HTR-8/SVneo (cell line): ENCODE measurements at regions not wholly inside any gene's neighbourhood (a gene's known extent, or its start where the extent isn't known, plus 50 kb on each side); places are given as distances from the start of the nearest gene placed in this dataset.
"Not testable (repeated sequence)": the region's sequence is repeated elsewhere in the genome, so short reads cannot be mapped to it uniquely, and the experiment has no call there.

Experiments
- DNase-seq: peaks from one replicate; pipeline ENCODE4 v3.0.0; 2011; ENCODE audit warnings: low spot score, mixed read lengths; ENCODE audit not compliant: insufficient read length
- FAIRE-seq: peaks from 2 replicates; lab custom pipeline; 2011; peaks lifted over from hg19 to GRCh38; lab: Jason Lieb, UNC

DNA sequence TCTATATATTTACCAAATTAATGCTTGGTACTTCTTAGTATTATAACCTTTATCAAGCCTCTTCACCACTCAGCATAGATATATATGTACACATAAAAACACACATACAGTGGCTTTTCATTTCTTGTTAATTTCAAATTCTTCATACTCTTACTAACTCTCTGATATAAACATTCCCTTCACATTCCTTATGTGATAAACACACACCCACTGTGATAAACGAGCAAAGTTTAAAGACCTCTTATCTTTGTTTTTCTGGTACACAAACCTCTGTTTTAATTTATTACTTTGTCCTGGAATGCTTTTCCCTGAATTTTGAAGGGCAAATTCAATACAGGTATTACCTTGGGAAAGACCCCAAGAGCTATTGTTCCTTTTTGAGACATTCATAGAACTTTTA is 379.1 kb upstream of the TMPRSS15 start:
- FAIRE-seq = no peak
- no peak for DNase-seq

DNA sequence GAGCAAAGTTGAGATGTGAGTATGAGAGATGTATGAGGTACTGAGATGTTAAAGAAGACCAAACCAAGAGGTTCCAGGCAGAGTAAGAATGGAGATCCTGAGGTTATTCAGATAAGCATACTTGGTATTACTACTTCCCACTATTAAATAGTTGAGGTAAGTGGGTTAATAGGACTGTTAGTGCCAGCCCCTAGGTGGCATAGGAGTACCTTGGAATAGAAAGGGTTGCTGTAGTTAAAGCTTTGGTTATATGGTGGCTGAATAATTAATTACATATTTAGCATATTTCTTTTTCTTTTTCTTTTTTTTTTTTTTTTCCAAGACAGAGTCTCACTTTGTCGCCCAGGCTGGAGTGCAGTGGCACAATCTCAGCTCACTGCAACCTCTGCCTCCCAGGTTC is 397.9 kb upstream of the TMPRSS15 start:
- DNase-seq (peak; percentile 18), FAIRE-seq (no peak)

DNA sequence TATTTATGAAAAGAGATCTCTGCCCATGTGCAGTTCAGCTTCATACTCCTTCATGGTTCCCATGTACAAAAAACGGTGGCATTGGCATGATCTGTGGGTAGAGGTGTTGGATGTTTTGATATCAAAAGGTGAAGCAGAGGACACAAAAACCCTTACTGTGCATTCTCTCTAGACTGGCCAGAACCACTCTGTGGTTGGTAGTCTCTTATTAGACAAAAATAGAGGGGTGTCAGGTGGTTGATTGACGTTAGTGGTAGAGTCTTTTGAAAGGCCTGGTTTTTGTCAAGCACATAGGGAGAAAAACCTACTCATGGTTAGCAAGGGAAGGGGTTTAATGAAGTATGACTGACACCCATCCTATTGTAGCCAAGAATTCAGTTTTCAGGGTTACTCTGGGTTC is 400.0 kb upstream of the TMPRSS15 start:
- FAIRE-seq (no peak), DNase-seq (no peak)

DNA sequence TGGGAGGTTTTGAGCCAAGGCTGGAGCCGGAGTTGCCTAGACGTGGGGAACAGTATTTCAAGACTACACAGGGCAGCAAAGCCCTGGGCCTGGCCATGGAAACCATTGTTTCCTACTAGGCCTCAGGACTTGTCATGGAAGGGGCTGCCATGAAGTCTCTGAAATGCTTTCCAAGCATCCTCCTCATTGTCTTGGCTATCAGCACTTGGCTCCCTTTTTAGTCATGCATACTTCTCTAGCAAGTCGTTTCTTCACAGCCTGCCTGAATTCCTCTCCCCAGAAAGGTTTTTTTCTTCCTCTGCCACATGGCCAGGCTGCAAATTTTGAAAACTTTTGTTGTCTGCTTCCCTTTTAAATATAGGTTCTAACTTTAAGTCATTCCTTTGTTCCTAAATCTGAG is 406.6 kb upstream of the TMPRSS15 start:
- DNase-seq (no peak), FAIRE-seq (no peak)

GRCh38 chr21:18812308-18812707 is 408.7 kb upstream of the TMPRSS15 start:
- FAIRE-seq (no peak), DNase-seq (no peak)

DNA sequence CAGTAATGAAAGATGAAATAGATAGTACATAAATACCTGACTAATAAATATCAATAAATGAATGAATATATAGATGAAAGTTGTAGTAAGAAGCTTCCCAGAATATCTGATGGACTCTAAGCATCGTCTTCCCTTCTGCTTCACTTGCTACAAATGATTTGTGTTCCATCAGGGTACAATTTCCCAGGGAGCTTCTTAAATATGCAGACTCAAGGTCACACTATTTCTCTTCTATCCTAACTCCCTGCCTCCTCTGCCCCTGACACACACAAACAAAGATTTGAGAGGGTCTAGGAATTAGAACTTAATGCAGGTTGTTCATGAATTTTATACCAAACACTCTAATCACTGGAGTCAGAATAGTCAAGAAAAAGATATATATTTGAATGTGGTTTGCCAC is 415.9 kb upstream of the TMPRSS15 start:
- DNase-seq (no peak), FAIRE-seq (no peak)

GRCh38 chr21:18826562-18826961 is 423.0 kb upstream of the TMPRSS15 start:
- no peak for FAIRE-seq
- no peak for DNase-seq

DNA sequence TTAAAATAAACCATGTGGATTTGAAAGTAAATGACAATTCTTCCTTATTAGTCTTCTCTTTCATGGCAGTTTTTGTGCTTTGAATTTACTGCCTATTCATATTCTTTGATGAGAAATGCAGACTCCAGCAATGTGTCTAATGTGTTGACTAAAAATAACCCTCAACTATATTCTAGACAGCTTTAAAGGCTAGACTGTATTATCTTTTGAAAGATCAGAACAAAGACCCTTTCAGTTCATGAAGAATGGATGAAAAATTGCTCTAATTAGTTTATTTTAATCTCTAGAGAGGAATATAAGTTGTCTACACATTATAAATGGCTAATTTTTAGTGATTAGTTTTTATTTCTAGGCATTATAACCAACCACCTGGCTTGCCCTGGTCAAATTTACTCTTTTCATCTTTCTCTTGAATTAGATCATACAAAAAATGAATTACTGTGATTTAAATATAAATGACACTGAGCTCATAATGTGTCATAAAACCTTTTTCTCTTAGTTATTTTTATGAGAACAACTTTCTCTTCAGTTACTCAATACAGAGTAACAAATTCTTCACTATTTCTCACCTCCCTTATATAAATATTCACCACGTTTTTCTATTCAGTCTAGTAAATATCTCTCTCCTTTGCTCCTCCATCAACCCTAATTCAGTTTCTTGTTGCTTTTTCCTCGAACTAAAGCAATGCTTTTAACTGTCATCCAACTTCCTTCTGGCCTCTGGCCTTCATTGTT is 428.5 kb upstream of the TMPRSS15 start:
- DNase-seq (no peak), FAIRE-seq (no peak)

DNA sequence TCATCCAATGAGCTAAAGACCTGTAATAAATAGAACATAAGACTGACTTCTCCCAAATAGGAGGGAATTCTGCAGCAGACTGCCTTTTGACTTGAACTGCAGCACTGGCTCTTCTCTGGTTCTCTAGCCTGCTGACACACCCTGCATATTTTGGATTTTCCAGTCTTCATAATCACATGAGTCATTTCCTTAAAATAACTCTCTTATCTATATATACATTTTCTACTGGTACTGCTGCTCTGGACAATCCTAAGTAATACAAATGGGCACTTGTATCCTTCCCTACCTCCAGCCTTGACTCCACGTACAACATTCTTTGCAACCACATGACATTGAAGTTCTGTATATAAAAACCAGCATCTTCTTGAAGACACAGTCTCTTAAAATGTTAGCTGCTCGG is 429.4 kb upstream of the TMPRSS15 start:
- peak; percentile 41 for DNase-seq
- no peak for FAIRE-seq

- not testable (repeated sequence) for DNase-seq, FAIRE-seq
Measured at GRCh38 chr21:18834121-18834520, 430.5 kb upstream of the TMPRSS15 start.

DNA sequence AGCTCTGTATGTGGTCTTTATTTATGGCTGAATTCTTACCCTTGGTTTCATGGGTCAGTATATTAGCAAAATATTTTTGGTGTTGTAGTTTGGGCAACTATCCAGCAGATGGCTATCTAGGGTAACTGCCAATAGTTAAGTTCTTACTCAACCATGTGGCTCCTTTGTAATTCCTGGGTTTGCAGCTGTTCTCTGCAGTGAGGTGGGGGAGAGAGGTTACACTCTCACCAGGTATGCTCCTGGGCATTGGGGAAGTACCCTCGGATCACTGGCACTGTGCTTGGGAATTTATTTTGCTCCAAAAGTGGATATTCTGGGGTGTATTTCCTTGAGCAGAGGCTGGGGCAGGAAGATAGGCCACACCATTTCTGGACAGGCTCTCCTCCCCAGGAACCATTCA is 436.7 kb upstream of the TMPRSS15 start:
- DNase-seq (no peak), FAIRE-seq (no peak)

DNA sequence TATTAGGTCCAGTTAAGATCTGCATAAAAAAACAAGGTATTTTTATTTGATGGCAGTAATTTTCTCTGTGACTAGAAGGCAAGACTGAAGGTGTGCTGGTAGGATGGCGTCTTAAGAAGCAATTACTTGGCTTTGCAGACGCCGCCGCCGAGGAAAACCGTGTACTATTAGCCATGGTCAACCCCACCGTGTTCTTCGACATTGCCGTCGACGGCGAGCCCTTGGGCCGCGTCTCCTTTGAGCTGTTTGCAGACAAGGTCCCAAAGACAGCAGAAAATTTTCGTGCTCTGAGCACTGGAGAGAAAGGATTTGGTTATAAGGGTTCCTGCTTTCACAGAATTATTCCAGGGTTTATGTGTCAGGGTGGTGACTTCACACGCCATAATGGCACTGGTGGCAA is 454.0 kb upstream of the TMPRSS15 start:
- not testable (repeated sequence) for FAIRE-seq, DNase-seq

DNA sequence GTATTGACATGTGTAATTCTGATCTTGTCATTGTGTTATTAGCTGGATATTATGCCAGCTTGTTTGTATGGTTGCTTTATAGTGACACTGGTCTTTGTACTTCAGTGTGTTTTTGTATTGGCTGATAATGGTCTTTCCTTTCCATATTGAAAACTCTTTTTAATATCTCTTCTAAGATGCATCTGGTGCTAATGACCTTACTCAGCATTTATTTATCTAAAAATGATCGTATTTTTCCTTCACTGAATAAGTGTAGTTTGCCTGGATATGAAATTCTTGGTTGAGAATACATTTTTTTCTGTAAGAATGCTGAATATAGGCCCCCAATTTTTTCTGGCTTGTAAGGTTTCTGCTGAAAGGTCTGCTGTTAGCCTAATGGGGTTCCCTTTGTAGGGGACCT is 465.5 kb upstream of the TMPRSS15 start:
- DNase-seq (no peak), FAIRE-seq (no peak)

- DNase-seq = no peak
- no peak for FAIRE-seq
Measured at GRCh38 chr21:18877917-18878316, 474.3 kb upstream of the TMPRSS15 start.

DNA sequence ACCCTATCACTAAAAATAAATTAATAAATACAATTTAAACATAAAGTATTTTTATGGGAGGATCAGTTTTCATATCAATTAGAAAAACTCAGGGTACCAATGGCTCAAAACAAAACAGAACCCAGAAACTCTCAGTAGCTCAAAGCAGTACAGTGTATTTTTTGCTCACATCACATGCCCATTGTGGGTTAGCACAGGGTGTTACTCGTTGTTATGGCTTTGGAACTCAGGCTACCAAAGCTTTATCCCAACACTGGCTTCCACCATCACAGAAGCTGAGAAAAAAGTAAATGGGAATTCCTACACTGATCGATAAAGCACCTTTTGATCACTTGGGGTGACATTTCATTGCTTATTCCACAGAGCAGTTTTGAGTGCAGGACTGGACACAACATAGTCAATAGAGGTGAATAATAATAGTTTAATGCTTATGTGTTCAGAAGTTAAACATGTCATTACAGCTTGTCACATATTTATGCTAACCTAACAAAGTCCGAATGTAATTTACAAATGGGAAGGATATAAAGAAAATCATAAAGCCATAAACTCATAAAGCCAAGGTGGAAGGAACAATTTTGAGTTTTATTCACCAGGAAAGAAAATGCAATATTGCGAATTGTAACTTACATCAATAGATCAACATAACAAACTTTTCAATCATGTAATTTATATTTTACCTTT is 484.5 kb upstream of the TMPRSS15 start:
- no peak for DNase-seq
- no peak for FAIRE-seq

DNA sequence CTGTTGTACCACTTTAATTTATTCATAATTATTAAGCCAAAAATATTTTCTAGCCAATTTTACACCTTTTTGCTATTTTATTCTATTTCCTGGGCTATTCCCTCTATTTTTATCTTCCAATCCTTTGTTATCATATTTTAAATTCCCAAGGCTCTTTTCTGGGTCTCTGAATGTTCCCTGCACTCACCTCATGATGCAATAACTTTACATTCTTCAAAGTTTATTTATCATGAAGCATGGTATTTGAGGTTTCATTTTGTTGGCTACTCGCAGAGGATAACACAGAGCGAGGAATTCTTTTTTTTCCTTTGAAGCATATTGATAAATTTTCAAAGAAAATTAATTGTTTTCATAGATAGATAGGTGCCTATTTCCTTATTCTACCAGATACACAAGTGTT is 489.8 kb upstream of the TMPRSS15 start:
- FAIRE-seq (no peak), DNase-seq (no peak)

DNA sequence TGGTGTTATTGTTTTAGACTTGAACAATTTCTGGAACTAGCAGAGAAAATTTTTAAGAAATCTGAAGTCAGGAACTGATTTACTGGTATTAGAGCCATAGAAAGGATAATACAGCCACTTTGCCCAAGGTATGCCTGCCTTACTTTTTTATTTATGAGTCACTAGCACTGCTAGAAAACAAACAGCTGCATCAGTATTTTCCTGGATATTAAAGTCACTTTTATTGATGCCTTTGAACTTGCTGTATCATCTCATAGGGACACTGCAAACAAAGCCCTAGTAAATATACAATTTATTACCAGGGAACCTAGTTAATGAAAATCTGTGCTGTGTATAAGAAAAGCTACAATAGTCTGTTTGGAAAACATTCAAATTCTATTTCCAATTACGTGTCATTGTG is 490.8 kb upstream of the TMPRSS15 start:
- FAIRE-seq (no peak), DNase-seq (no peak)

GRCh38 chr21:18899261-18899660 is 495.7 kb upstream of the TMPRSS15 start:
- FAIRE-seq (no peak), DNase-seq (no peak)

DNA sequence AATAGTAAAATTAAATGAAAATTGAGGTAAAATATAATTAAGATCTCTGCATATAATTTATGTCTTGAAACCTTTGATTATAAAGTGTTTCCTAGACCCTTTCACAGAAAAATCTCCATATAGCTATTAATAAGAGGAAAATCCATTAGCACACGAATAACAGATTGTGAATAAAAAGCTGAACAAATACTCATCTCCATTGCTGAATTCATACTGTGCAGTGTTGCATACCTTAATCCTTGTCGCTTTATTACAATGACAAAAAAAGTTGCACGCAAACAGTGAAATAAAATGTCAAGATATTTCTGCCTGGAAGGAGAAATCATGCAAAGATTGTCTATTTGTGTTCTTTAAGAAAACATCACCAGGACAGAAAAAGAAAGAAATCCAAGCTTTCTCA is 499.1 kb upstream of the TMPRSS15 start:
- DNase-seq (no peak), FAIRE-seq (no peak)

DNA sequence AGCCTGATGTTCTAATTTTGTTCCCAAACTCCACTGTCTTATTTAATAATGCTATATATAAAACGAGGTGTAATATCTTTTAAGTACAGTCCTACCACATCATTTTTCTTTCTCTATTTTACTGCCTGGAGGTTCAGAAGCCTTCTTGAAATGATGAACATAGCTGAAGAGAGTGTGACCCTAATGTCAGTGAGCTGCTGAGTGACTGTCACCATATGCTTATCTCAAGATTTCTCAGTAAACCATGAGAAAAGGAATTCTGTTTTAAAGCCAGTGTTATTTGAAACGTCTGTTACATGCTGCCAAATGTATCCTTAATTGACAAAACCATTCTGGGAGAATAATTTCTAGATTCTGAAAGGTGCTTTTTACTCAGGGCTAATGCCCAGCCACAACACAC is 503.5 kb upstream of the TMPRSS15 start:
- DNase-seq = no peak
- FAIRE-seq = no peak

GRCh38 chr21:18908641-18909040 is 505.1 kb upstream of the TMPRSS15 start:
- DNase-seq (no peak), FAIRE-seq (no peak)

DNA sequence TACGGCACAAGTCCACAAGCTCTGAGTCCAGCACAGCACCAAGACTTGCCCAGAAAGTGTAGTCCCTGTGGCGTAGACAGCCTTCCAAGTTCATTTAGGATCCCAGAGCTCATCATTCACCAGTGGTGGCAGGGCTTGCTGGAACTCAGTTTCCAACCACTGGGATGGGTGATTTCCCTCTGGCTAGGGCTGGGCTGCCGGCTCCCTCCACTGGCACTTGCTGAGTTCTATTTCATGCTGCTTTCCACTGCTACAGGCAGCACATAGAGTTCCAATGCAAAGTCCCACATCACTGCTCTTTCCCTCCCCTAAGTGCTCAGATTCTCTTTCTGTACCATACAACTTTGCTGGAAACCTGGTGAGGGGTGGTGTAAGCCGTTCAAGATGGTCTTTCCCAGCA is 510.3 kb upstream of the TMPRSS15 start:
- FAIRE-seq (no peak), DNase-seq (no peak)
